Activated CD4-positive, alpha-beta T cell treated with anti-CD3 and anti-CD28 coated beads for 48 hours (primary cell): ENCODE measurements at regions not wholly inside any gene's neighbourhood (a gene's known extent, or its start where the extent isn't known, plus 50 kb on each side); places are given as distances from the start of the nearest gene placed in this dataset.
"Not testable (repeated sequence)": the region's sequence is repeated elsewhere in the genome, so short reads cannot be mapped to it uniquely, and the experiment has no call there.

Experiments used
- DNase-seq: peaks from one replicate; pipeline ENCODE4 v3.0.0-alpha.2; 2020

GRCh38 chr4:84276752-84277151, 222.3 kb downstream of the NKX6-1 start:
- no peak for DNase-seq

- no peak for DNase-seq
Measured at GRCh38 chr4:84269536-84270044, 229.5 kb downstream of the NKX6-1 start.

GRCh38 chr4:84264652-84265051, 234.4 kb downstream of the NKX6-1 start:
- DNase-seq = no peak

- DNase-seq = no peak
Measured at GRCh38 chr4:84263415-84263814, 235.7 kb downstream of the NKX6-1 start.

- DNase-seq = no peak
Measured at GRCh38 chr4:84260495-84260894, 238.6 kb downstream of the NKX6-1 start.

- no peak for DNase-seq
Measured at GRCh38 chr4:84258905-84259830, 239.9 kb downstream of the NKX6-1 start.

- DNase-seq = no peak
Measured at GRCh38 chr4:84254537-84254936, 244.6 kb downstream of the NKX6-1 start.

GRCh38 chr4:84249521-84249920, 249.6 kb downstream of the NKX6-1 start:
- DNase-seq = no peak

GRCh38 chr4:84245042-84245441, 254.1 kb downstream of the NKX6-1 start:
- DNase-seq = not testable (repeated sequence)

- DNase-seq = not testable (repeated sequence)
Measured at GRCh38 chr4:84244346-84244801, 254.7 kb downstream of the NKX6-1 start.

- no peak for DNase-seq
Measured at GRCh38 chr4:84243685-84244084, 255.4 kb downstream of the NKX6-1 start.

- DNase-seq = no peak
Measured at GRCh38 chr4:84239278-84239845, 259.7 kb downstream of the NKX6-1 start.

- DNase-seq = no peak
Measured at GRCh38 chr4:84238247-84239090, 260.6 kb downstream of the NKX6-1 start.

- DNase-seq = no peak
Measured at GRCh38 chr4:84237008-84237407, 262.1 kb downstream of the NKX6-1 start.

GRCh38 chr4:84235126-84235944, 263.8 kb downstream of the NKX6-1 start:
- no peak for DNase-seq

GRCh38 chr4:84232309-84233095, 266.6 kb downstream of the NKX6-1 start:
- no peak for DNase-seq

- no peak for DNase-seq
Measured at GRCh38 chr4:84231539-84232055, 267.5 kb downstream of the NKX6-1 start.

- DNase-seq = no peak
Measured at GRCh38 chr4:84224522-84224921, 274.6 kb downstream of the NKX6-1 start.

- no peak for DNase-seq
Measured at GRCh38 chr4:84221704-84222103, 277.4 kb downstream of the NKX6-1 start.

- no peak for DNase-seq
Measured at GRCh38 chr4:84220990-84221389, 278.1 kb downstream of the NKX6-1 start.

- no peak for DNase-seq
Measured at GRCh38 chr4:84219656-84220055, 279.4 kb downstream of the NKX6-1 start.
